IMR-90 (cell line): ENCODE measurements at regions not wholly inside any gene's neighbourhood (a gene's known extent, or its start where the extent isn't known, plus 50 kb on each side); places are given as distances from the start of the nearest gene placed in this dataset.

Experiments
- ATAC-seq: fragments of 200-7000 bp; cut with Tn5 transposase; 2 replicates; pipeline ENCODE4 v1.9.1; 2020; ENCODE audit warnings: low read depth, mild to moderate bottlenecking, moderate library complexity
- BruUV-seq: library from RNA; stranded (reverse); fragments of 400-500 nt; replicated peaks from 2 replicates; lab custom pipeline; 2021; lab: Mats Ljungman, UMichigan
- CTCF ChIA-PET: fragments of 300-600 bp; formaldehyde crosslinking; extraction: SDS; loops from one replicate; lab custom pipeline; 2021; ENCODE audit warnings: antibody characterized with exemption; lab: Yijun Ruan, JAX
- POLR2A ChIA-PET: fragments of 300-600 bp; sonication (Branson Sonifier 250); formaldehyde crosslinking; loops from one replicate; lab custom pipeline; 2022; ENCODE audit warnings: antibody characterized with exemption; ENCODE audit not compliant: unreplicated experiment; lab: Charles Lee
- DNase-seq: peaks from one replicate; pipeline ENCODE4 v3.0.0; 2013
- H2AFZ ChIP-seq: replicated peaks from 2 replicates; pipeline ENCODE3; 2013; ENCODE audit warnings: low read length, mild to moderate bottlenecking; ENCODE audit not compliant: poor library complexity
- H2AK5ac ChIP-seq: 2 replicates; pipeline ENCODE4 v1.6.1; 2013; ENCODE audit warnings: low read depth, low read length, inconsistent platforms
- H2AK9ac ChIP-seq: replicated peaks from 2 replicates; pipeline ENCODE3; 2013; ENCODE audit warnings: mild to moderate bottlenecking, low read depth, low read length, moderate library complexity; ENCODE audit not compliant: poor library complexity
- H2BK120ac ChIP-seq: 2 replicates; pipeline ENCODE4 v1.6.1; 2013; ENCODE audit warnings: low read depth, low read length, inconsistent platforms
- H2BK15ac ChIP-seq: 3 replicates; pipeline ENCODE4 v1.6.1; 2013; ENCODE audit warnings: low read depth, low read length, inconsistent platforms
- H2BK20ac ChIP-seq: 2 replicates; pipeline ENCODE4 v1.6.1; 2013; ENCODE audit warnings: low read depth, mild to moderate bottlenecking, inconsistent platforms, low read length, moderate library complexity
- H2BK5ac ChIP-seq: 2 replicates; pipeline ENCODE4 v1.6.1; 2013; ENCODE audit warnings: mild to moderate bottlenecking, low read depth, low read length, inconsistent platforms; ENCODE audit not compliant: poor library complexity, severe bottlenecking
- H3K14ac ChIP-seq: replicated peaks from 2 replicates; pipeline ENCODE4 v1.6.1; 2013; ENCODE audit warnings: low read depth, low read length, inconsistent platforms
- H3K18ac ChIP-seq: 2 replicates; pipeline ENCODE4 v1.6.1; 2013; ENCODE audit warnings: low read depth, low read length, control low read depth
- H3K23ac ChIP-seq: 2 replicates; pipeline ENCODE4 v1.6.1; 2013; ENCODE audit warnings: low read depth, low read length, inconsistent platforms
- H3K27ac ChIP-seq: 2 replicates; pipeline ENCODE4 v1.5.1; 2013; ENCODE audit warnings: mild to moderate bottlenecking, control low read depth, low read length; ENCODE audit not compliant: insufficient read depth
- H3K27me3 ChIP-seq: 2 replicates; pipeline ENCODE4 v1.6.1; 2013; ENCODE audit warnings: low read length; ENCODE audit not compliant: control insufficient read depth, insufficient read depth
- H3K36me3 ChIP-seq: 2 replicates; pipeline ENCODE4 v1.6.1; 2013; ENCODE audit warnings: low read length, mixed read lengths; ENCODE audit not compliant: control insufficient read depth, insufficient read depth
- H3K4ac ChIP-seq: 2 replicates; pipeline ENCODE4 v1.6.1; 2013; ENCODE audit warnings: low read depth, low read length, inconsistent platforms
- H3K4me1 ChIP-seq: 2 replicates; pipeline ENCODE4 v1.6.1; 2013; ENCODE audit warnings: low read length, mixed read lengths; ENCODE audit not compliant: control insufficient read depth, insufficient read depth
- H3K4me2 ChIP-seq: 2 replicates; pipeline ENCODE4 v1.6.1; 2013; ENCODE audit warnings: low read depth, mild to moderate bottlenecking, control low read depth, low read length, moderate library complexity
- H3K4me3 ChIP-seq: 2 replicates; pipeline ENCODE4 v1.5.1; 2013; ENCODE audit warnings: low read depth, mild to moderate bottlenecking, control low read depth, low read length, moderate library complexity; ENCODE audit not compliant: insufficient read depth
- H3K56ac ChIP-seq: 2 replicates; pipeline ENCODE4 v1.6.1; 2013; ENCODE audit warnings: low read length, inconsistent platforms; ENCODE audit not compliant: insufficient read depth; ENCODE audit errors: extremely low read depth
- H3K79me1 ChIP-seq, 2 experiments: 2 replicates each; pipeline ENCODE4 v1.6.1; 2013; ENCODE audit warnings: low read length in 2 of 2, inconsistent platforms in 1 of 2, low read depth in 1 of 2
- H3K9ac ChIP-seq: 2 replicates; pipeline ENCODE4 v1.6.1; 2013; ENCODE audit warnings: low read depth, low read length, control low read depth
- H3K9me1 ChIP-seq: 2 replicates; pipeline ENCODE4 v1.6.1; 2013; ENCODE audit warnings: low read length, inconsistent platforms; ENCODE audit not compliant: insufficient read depth
- H3K9me3 ChIP-seq: 2 replicates; pipeline ENCODE4 v1.6.1; 2013; ENCODE audit warnings: low read length; ENCODE audit not compliant: control insufficient read depth, insufficient read depth
- H4K20me1 ChIP-seq: 2 replicates; pipeline ENCODE4 v1.6.1; 2013; ENCODE audit warnings: low read length, inconsistent platforms; ENCODE audit not compliant: insufficient read depth
- H4K5ac ChIP-seq: 2 replicates; pipeline ENCODE4 v1.6.1; 2013; ENCODE audit warnings: mild to moderate bottlenecking, low read depth, low read length, control low read depth
- H4K8ac ChIP-seq, 2 experiments: 2 replicates each; pipeline ENCODE4 v1.6.1; 2013; ENCODE audit warnings: low read depth in 2 of 2, low read length in 2 of 2, control low read depth in 1 of 2, inconsistent platforms in 1 of 2
- H4K91ac ChIP-seq: 2 replicates; pipeline ENCODE4 v1.6.1; 2013; ENCODE audit warnings: low read depth, low read length, inconsistent platforms; ENCODE audit not compliant: insufficient read depth
- BHLHE40 ChIP-seq: fragments of 150-350 bp; IDR thresholded peaks from 2 replicates; pipeline ENCODE4 v1.6.1; 2016; ENCODE audit warnings: mild to moderate bottlenecking, low read depth, low read length
- CEBPB ChIP-seq: IDR thresholded peaks from 2 replicates; pipeline ENCODE4 v1.6.1; 2012; ENCODE audit warnings: low read depth, low read length, improper control_type of control experiment
- CHD1 ChIP-seq: IDR thresholded peaks from 2 replicates; pipeline ENCODE4 v1.6.1; 2012; ENCODE audit warnings: low read depth, low read length, improper control_type of control experiment
- CTCF ChIP-seq: conservative IDR thresholded peaks from 2 replicates; pipeline ENCODE4 v1.5.1; 2012; ENCODE audit warnings: mild to moderate bottlenecking, low read depth, low read length, improper control_type of control experiment
- ELK1 ChIP-seq: fragments of 150-350 bp; IDR thresholded peaks from 2 replicates; pipeline ENCODE4 v1.6.1; 2016; ENCODE audit warnings: low read depth, mild to moderate bottlenecking, low read length, moderate library complexity, borderline replicate concordance
- FOS ChIP-seq: fragments of 150-350 bp; IDR thresholded peaks from 2 replicates; pipeline ENCODE4 v1.6.1; 2016; ENCODE audit warnings: low read depth, low read length
- MAFK ChIP-seq: IDR thresholded peaks from 2 replicates; pipeline ENCODE4 v1.6.1; 2012; ENCODE audit warnings: low read depth, low read length, improper control_type of control experiment
- MAZ ChIP-seq: IDR thresholded peaks from 2 replicates; pipeline ENCODE4 v1.6.1; 2012; ENCODE audit warnings: low read depth, mild to moderate bottlenecking, low read length, improper control_type of control experiment, moderate library complexity, borderline replicate concordance
- MXI1 ChIP-seq: IDR thresholded peaks from 2 replicates; pipeline ENCODE4 v1.6.1; 2012; ENCODE audit warnings: low read depth, mild to moderate bottlenecking, low read length, moderate library complexity, borderline replicate concordance
- NFE2L2 ChIP-seq: fragments of 150-350 bp; IDR thresholded peaks from 2 replicates; pipeline ENCODE4 v1.6.1; 2016; ENCODE audit warnings: low read depth, mild to moderate bottlenecking, low read length
- RAD21 ChIP-seq: IDR thresholded peaks from 2 replicates; pipeline ENCODE4 v1.6.1; 2012; ENCODE audit warnings: low read length, improper control_type of control experiment
- RCOR1 ChIP-seq: IDR thresholded peaks from 2 replicates; pipeline ENCODE4 v1.6.1; 2012; ENCODE audit warnings: mild to moderate bottlenecking, low read length, improper control_type of control experiment; ENCODE audit not compliant: insufficient replicate concordance
- RFX5 ChIP-seq: IDR thresholded peaks from 2 replicates; pipeline ENCODE4 v1.8.0; 2012; ENCODE audit warnings: low read depth, mild to moderate bottlenecking, low read length, moderate library complexity
- SMC3 ChIP-seq: fragments of 150-350 bp; IDR thresholded peaks from 2 replicates; pipeline ENCODE4 v1.6.1; 2016; ENCODE audit warnings: low read depth, mild to moderate bottlenecking, antibody characterized with exemption, low read length, moderate library complexity
- USF2 ChIP-seq: fragments of 150-350 bp; IDR thresholded peaks from 2 replicates; pipeline ENCODE4 v1.6.1; 2017; ENCODE audit warnings: mild to moderate bottlenecking, antibody characterized with exemption, low read length, low read depth
- WGBS, 2 experiments: methylation state at CpG; one replicate each; pipeline versions ENCODE4 v1.1.5 to v1.1.7; 2013; ENCODE audit warnings: missing lambda C conversion rate in 2 of 2; ENCODE audit not compliant: insufficient read length in 1 of 2; ENCODE audit errors: extremely low coverage in 2 of 2; 5-methylcytosine and 5-hydroxymethylcytosine counted together
- dilution Hi-C: fragments of 300-500 bp; cut with HindIII; formaldehyde crosslinking; loops from one replicate; pipeline ENCODE4 v1.14.3; 2018; ENCODE audit warnings: low sequenced_read_pairs; ENCODE audit not compliant: unreplicated experiment
- in situ Hi-C: fragments of 300-500 bp; cut with MboI; formaldehyde crosslinking; loops from 3 replicates; pipeline ENCODE4 v1.14.3; 2019; ENCODE audit warnings: low sequenced_read_pairs, inconsistent platforms, mixed read lengths
- intact Hi-C: fragments of 100-400 bp; cut with micrococcal nuclease; formaldehyde crosslinking; loops from 2 replicates; pipeline ENCODE4 v1.10.0; 2022

- Histone ChIP-seq H2BK15ac (no peak overlapping the region), H4K8ac (no peak overlapping the region), H4K20me1 (no peaks in the 10 kb centered on the region), H3K9ac (no peak overlapping the region), H2BK20ac (no peak overlapping the region), H2AK5ac (no peak overlapping the region), H3K27ac (no peak overlapping the region), H3K4me3 (no peak overlapping the region), H2BK120ac (no peak overlapping the region), H3K14ac (no peak overlapping the region), H3K27me3 (peaks cover 4% of the 10 kb centered on the region), H3K79me1 (no peaks in the 10 kb centered on the region), H4K5ac (no peak overlapping the region), H3K4me1 (no peaks in the 10 kb centered on the region), H3K23ac (no peak overlapping the region), H3K4ac (no peak overlapping the region), H3K18ac (no peak overlapping the region), H4K91ac (no peak overlapping the region), H3K9me3 (no peaks in the 10 kb centered on the region), H2AFZ (no peak overlapping the region), H3K4me2 (no peak overlapping the region), H2BK5ac (no peak overlapping the region), H2AK9ac (no peak overlapping the region), H3K9me1 (no peaks in the 10 kb centered on the region), H3K36me3 (no peaks in the 10 kb centered on the region), H3K56ac (no peak overlapping the region)
- dilution Hi-C loops (no loop called here), intact Hi-C loops (loop anchor here (10.0 kb wide), 1 partner anchor 1021 kb away; no protein-coding TSS in a partner anchor), in situ Hi-C loops (loop anchor here (10.0 kb wide), 1 partner anchor 1881 kb away; no protein-coding TSS in a partner anchor)
- CTCF ChIA-PET: no interaction called here
- DNase-seq: no peak
- 53% methylated on average over 6 of the region's 10 CpGs; no CpG with 5 or more reads in 1 of the 2 experiments for WGBS, 2 experiments
- ATAC-seq: no peak
- no TSS peak for BruUV-seq
- TF ChIP-seq ELK1 (no peak), FOS (no peak), NFE2L2 (no peak), CTCF (no peak), BHLHE40 (no peak), CEBPB (no peak), RAD21 (no peak), CHD1 (no peak), MAZ (no peak), MAFK (no peak), RFX5 (no peak), SMC3 (no peak), USF2 (no peak), RCOR1 (no peak), MXI1 (no peak)
- POLR2A ChIA-PET: no interaction called here
Observed at GRCh38 chr2:41785251-41786022, 262.4 kb upstream of the PKDCC start.
